CD4-positive, alpha-beta T cell treated with Interferon gamma for 1 hour (primary cell): ENCODE measurements at regions not wholly inside any gene's neighbourhood (a gene's known extent, or its start where the extent isn't known, plus 50 kb on each side); places are given as distances from the start of the nearest gene placed in this dataset.

Experiments
- DNase-seq: peaks from one replicate; pipeline ENCODE4 v3.0.0-alpha.2; 2020

DNA sequence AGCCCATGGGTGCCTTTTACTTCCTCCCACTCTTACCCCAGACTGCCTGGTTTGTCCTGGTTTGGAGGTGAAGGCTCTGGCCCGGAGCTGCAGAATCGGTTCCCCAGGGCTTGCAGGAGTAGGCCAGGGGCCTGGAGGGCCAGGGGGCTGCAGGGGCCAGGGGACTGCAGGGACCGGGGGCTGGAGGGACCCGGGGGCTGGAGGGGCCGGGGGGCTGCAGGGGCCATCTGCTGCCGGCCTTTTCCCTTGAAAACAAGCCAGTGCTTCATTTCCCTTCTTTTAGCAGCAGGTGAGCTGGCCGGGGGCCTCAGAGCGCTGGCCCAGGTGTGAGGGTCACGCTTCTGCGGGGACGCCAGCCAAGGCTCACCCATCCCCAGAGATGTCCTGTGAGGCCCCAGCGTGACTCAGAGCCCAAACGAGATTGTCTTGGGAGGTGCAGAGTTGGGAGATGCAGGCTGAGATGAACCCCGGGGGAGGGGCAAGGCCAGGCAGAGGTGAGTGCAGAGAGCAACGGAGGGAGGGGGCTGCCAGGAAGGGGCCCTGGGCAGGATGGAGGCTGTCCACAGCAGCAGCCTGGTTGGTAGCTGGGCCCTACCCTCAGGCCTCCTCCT, 154.9 kb downstream of the KIF26A start:
- no peak for DNase-seq

DNA sequence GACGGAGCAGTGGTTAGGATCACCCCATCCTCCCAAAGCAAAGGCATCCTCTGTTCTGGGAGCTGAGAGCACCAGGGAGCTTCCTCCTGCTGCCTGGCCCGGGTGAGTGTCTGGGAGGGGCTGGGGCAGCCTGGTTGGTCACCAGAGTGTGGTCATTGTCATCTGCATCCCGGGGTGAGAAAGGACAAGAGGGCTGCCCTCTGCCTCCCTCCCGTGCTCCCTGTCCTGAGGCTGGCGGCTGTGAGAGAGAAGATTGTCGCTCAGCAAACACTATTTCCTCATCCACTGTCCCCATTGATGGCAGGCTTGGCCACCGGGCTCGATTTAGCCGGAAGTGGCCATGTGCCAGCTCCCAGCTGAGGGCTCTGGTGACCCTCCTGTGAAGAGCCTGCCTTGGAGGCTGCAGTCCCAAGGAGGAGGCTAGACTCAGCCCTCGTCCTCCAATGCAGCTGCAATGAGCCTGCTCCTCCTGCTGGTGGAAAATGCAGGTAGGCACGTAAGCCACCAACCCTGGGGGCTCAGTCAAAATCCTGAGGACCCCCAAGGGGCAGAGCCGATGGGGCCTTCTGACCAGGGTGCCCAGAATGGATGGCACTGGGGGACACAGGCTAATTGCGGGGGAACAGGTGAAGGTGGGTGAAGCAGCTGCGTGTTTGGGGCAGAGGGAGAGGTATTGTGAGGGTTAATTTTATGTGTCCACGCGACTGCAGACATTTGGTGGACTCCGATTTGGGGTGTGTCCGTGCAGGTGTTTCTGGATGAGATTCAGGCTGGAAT, 155.7 kb downstream of the KIF26A start:
- no peak for DNase-seq

DNA sequence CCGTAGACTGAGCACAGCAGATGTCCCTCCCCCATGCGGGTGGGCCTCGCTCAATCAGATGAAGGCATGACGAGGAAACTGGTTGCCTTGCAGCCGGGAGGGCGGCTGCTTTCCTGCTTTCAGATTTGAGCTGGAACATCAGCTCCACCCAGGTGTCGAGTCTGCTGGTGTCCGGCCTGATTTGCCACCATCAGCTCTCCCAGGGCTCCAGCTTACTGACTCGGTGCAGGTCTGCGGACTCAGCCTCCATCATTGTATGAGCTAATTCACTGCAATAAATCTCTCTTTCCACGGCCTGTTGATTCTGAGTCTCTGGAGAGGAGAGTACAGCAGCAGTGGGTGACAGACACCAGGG, 156.2 kb downstream of the KIF26A start:
- DNase-seq = no peak

DNA sequence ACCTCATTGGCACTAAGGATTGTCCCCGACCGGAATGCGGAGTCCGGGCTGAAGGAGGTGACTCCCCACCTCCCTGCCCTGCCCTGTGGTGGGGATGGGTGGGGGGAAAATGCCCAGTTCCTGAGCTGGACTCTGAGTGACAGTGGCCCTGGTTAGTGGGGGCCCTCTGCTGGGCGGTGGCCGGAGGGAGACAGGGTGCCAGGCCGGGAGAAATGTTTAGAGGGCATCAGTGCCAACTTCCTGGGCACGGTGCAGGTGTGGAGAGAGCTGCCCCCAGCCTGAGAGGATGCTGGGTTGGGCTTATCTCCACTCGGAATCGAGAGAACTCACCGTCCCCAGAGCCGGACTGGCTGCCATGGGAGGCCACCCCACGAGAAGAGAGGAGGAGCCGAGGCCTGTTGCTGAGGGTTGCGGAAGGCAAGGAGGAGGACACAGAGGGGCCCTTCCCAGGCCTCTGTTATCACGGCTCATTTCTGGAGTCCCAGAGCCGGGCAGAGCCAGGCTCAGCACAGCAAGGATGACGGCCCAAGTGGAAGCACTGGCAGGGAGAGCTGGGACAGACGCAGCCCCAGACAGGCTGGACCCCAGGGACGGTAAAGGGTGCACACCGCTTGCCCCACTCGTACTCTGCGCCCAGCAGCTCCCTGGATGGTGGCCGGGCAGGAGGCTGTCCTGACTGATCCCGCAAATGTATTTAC, 156.7 kb downstream of the KIF26A start:
- no peak for DNase-seq

DNA sequence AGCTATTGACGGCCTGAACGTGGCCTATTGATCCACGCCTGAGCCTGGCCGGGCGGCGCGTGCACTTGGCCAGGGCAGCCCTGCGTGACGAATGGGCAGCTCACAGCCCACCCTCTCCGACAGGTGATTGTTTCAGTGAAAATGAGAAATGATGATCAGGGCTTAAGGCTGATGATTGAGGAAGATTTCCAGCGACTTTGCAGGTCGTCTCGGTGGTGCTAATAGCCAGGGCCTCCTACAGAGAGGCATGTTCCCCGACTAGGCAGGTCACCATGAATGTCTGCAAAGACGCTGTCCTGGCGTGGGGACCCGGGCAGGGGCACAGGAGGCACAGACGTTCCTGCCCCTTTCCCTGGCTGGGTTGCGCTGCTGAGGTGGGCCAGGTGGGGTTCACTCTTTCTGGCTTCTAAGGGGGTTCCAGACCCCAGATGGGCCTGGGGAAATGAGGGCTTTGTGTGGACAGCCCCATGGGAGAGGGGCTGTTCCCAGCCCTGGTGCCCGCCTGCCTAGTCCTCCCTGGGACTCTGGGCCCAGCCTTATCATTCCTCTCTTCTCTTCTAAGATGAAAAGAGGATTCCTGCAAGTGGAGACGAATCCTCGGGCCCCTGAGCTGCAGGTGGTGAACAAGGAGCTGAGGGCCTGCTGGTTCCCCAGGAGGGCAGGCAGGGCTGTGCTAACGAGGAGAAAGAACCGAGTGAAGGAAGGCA, 157.4 kb downstream of the KIF26A start:
- DNase-seq = no peak

DNA sequence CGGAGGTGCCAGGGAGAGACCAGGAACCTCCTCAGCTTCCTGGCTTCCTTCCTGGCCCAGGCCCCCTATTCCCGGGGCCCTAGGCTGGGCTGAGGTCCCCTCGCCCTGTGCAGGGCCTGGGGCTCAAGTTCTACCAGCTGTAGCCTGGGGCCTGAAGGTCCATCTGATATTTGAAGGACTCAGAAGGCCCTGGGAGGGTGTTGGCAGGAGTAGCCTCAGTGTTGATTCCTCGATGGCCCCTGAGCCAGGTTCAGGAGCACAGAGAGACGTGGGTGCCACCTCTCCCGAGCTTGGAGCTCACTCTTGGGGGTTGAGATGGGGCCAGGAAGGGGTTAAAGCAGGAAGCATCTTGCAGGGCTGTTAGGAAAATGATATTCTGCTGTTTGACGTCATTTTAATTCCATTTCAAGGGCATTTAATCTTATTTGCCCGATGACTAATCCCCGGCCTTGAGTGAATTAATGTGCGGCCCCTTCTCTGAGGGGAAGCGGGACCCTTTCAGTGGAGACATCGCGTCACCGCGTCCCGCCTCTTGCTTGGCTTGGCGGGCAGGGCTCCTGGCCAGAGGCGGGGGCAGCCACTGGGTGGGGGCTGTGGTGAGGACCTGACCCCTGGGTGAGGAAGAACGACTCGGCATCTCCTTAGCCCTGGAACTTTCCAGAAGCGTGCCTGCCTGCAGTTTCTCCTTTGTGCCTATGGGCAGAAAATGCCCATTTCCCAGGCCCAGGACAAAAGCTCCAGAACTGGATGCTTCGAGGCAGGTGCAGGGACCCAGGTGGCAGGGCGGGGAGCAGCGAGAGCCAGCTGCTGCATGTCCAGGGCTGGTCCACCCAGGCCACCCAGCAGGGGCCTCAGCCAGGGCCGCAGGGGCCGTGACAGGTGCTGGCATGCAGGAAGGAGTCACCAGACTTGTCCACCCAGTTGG, 158.3 kb downstream of the KIF26A start:
- DNase-seq = no peak

- DNase-seq = no peak
Measured at GRCh38 chr14:104297313-104297704, 158.9 kb downstream of the KIF26A start.

GRCh38 chr14:104297721-104298401, 159.5 kb downstream of the KIF26A start:
- no peak for DNase-seq

DNA sequence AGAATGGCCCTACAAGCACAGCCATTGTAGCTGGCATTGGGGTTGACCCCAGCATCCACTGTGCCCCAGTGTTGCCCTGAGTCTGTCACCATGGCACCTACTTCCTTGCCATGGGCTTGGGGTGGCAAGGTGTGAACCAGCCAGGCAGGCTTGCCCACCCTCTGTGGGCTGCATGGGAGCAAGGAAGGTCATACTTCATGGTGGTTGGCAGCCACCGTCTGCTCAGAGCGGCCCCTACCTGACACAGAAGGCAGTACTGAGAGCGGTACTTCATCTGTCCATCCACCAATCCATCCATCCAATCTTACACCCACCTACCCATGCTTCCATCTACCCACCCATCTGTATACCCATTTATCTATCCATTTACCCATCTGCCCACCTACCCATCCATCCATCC, 160.1 kb downstream of the KIF26A start:
- no peak for DNase-seq

DNA sequence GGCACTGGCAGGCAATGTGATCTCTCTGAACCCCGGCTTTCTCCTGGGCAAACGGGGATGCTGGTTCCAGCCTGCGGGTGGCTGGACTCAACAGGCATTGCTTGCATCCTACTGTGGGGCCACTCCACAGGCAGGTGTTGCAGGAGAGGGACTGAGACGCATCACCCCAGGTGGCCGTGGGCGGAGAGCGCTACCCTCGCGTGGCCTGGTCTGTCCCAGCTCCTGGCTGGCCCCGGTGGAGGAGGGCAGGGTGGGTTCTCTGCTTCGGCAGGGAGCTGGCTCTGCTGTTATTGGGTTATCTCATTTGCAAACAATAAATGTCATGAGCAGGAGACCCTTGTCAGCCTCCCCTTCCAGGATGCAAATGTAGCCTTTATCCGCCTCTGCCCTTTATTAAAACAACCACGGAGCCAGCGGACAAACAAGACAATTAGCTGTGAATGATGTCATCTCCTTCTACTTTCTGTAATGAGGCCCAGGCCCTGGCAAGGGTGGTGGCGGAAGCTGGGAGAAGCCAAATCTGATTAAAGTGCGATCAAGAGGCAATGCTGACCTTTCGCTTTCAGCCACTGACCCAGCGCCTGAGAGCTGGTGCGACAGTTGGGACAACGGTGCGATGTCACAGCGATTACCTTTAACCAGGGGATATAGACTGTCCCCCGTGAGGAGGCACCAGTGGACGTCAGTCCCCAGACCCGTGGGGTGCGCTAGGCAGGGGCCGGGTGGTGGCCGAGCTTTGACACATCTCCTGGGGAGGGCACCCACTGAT, 161.8 kb downstream of the KIF26A start:
- DNase-seq = no peak

GRCh38 chr14:104301731-104302460, 163.5 kb downstream of the KIF26A start:
- no peak for DNase-seq

DNA sequence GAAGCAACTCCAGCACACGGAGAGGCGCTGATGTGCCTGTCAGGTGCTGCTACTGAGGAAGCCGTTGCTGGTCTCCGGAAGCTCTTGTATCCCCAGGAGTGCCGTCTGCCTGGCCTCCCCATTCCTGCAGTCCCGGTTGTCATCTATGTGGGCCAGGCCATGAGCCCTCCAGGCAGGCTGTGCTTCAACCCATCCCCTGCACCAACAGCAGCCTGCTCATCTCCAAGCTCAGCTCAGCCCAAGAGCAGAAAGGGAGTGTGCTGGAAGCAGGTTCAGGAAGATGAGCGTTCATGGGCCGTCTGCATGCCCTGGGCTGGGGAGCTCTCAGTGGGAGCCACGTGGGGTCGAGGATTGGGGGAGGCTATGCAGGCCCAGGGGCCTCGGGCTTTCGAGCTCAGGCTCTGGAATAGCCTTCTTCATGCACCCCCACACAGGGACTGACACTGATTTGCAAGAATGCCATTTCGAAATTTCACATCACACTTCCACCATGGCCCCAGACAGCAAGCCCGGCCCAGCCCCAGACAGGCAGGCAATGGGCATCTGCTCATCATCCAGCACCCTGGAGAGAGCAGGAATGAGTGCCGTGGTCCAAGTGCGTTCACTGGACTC, 164.5 kb downstream of the KIF26A start:
- DNase-seq = no peak

GRCh38 chr14:104303705-104304425, 165.5 kb downstream of the KIF26A start:
- no peak for DNase-seq

- no peak for DNase-seq
Measured at GRCh38 chr14:104304451-104305351, 166.3 kb downstream of the KIF26A start.

DNA sequence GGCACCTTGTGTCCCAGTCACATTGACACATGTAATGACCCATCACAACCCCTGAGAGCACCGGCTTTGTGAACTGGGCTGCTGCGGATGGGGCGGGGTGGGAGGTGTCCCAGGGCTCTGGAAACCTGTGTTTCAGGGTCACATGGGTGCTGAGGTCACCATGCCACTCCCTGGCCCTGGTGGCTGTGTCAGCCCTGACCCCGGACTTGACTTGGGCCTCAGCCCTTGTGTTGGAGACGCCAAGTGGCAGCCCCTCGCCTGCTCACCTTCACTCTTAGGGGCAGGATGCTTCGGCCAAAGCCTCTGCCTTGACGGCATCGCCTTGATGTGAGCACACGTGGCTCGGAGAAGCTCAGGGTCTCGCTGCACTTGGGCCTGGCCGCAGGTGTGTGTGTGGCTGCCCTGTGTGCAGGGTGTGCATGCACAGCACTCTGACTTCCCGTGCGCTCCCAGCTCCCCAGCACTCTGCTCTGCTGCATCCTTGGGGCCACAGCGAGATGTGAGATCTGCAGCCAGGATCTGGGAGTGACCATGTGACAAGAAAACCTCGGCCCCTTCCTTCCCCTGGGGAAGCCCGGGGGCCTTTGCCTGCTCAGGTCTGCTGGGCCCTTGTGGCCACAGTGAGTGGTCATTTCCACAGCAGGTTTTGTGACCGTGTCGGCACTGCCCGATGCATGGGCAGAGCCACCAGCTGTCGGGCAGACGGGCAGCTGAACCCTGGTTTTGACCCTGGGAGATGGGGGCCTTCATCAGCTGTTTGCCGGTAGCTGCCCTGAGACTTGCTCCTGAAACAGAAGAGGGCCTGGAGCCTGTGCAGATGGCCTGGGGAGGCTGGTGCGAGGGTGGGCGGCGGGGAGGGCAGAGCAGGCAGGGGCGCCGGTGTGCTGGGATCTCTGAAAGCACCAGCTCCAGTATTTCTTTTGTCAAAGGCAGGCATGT, 167.4 kb downstream of the KIF26A start:
- no peak for DNase-seq

DNA sequence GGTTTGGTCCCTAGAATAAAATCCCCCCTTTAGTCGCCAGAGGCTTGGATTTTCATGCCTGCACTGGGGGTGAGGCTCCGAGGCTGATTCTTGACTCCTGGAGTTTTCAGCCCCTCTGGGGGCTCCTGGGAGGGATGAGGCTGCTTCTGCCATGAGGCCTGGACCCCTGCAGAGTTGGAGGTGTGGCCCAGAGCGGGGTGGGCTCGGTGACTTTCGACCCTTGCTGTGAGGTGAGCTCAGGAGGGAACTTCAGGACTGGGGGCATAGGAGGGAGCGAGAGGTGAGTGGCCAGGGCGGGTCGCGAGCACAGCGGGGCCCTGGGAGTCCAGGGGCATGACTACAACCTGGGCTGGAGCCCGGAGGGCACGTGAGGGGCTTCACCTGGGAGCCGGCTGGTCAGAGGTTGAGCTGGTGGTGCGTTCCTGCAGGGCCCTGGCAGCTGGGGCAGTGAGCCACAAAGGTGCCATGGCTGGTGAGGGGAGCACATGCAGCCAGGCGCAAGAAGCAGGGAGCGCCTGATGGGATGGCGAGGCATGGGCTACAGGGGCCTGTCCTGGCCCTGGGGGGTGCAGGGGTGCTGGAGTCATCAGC, 168.2 kb downstream of the KIF26A start:
- DNase-seq = no peak

DNA sequence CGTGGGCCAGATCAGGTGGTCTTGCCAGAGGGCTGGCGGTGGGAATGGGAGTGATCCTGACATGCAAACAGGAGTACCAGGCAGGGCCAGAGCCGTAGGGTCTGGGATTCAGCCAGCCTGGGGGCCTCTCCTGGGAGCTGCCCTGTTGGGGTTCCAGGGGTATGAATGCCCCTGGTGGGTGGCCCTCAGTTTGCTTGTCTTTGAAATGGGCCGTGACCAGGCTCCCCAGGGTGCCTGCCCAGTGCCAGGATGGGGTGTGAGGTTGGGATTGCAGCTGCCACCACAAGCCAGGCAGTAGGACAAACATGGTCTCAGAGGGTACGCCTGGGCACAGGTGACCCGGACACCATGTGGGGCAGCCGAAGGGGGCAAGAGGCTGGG, 168.8 kb downstream of the KIF26A start:
- DNase-seq = no peak
